Thymus (tissue), 11 donors: ENCODE measurements at regions not wholly inside any gene's neighbourhood (a gene's known extent, or its start where the extent isn't known, plus 50 kb on each side); places are given as distances from the start of the nearest gene placed in this dataset.
A peak's percentile ranks its signal among the peaks of the same experiment; 100 is the strongest.

Experiments
- DNase-seq, 9 donors: peaks; one replicate each; pipeline ENCODE4 v3.0.0-alpha.2; 2013; ENCODE audit warnings: low spot score in 9 of 9, low read depth in 6 of 9, missing footprints in 1 of 9
- H3K27ac ChIP-seq, 2 donors: one replicate each; pipeline ENCODE4 v1.5.1; 2013; ENCODE audit warnings: control low read depth in 1 of 2, low read depth in 1 of 2, low read length in 1 of 2, mild to moderate bottlenecking in 1 of 2, moderate library complexity in 1 of 2
- H3K27me3 ChIP-seq, 2 donors: one replicate each; pipeline ENCODE4 v1.5.1; 2013; ENCODE audit warnings: low read length in 1 of 2; ENCODE audit not compliant: control insufficient read depth in 2 of 2, insufficient read depth in 1 of 2
- H3K36me3 ChIP-seq, 2 donors: one replicate each; pipeline ENCODE4 v1.5.1; 2013; ENCODE audit warnings: low read length in 1 of 2, mild to moderate bottlenecking in 1 of 2, moderate library complexity in 1 of 2; ENCODE audit not compliant: control insufficient read depth in 2 of 2, insufficient read depth in 2 of 2
- H3K4me1 ChIP-seq, 2 donors: one replicate each; pipeline ENCODE4 v1.5.1; 2013; ENCODE audit warnings: low read length in 2 of 2; ENCODE audit not compliant: control insufficient read depth in 2 of 2, insufficient read depth in 2 of 2
- H3K4me3 ChIP-seq, 2 donors: one replicate each; pipeline ENCODE4 v1.5.1; 2013; ENCODE audit warnings: low read length in 2 of 2, control low read depth in 1 of 2, mild to moderate bottlenecking in 1 of 2
- H3K9me3 ChIP-seq, 2 donors: one replicate each; pipeline ENCODE4 v1.5.1; 2013; ENCODE audit warnings: low read length in 1 of 2, mild to moderate bottlenecking in 1 of 2; ENCODE audit not compliant: control insufficient read depth in 2 of 2, insufficient read depth in 1 of 2
- WGBS: extraction: QIAGEN DNeasy Blood & Tissue Kit; methylation state at CpG from one replicate; pipeline ENCODE4 v1.1.7; 2013; 5-methylcytosine and 5-hydroxymethylcytosine counted together
- donor health status: healthy.

GRCh38 chr11:70747921-70748320 is 349.6 kb downstream of the CTTN start:
- H3K9me3 ChIP-seq, result peaks cover 2 to 17% of the 10 kb centered on the region in 2 donors
- whole genome bisulfite sequencing, result 83% methylated on average over 5 of the region's 5 CpGs
- no peak for DNase-seq

GRCh38 chr11:70751142-70751734 is 352.9 kb downstream of the CTTN start:
- H3K27ac ChIP-seq, result no peak overlapping the region
- no peak for DNase-seq
- no peaks in the 10 kb centered on the region for H3K36me3 ChIP-seq
- H3K9me3 ChIP-seq, result peaks cover 2 to 17% of the 10 kb centered on the region in 2 donors
- H3K27me3 ChIP-seq, result peaks cover 0 to 7% of the 10 kb centered on the region in 2 donors
- no peak overlapping the region for H3K4me3 ChIP-seq
- H3K4me1 ChIP-seq, result no peaks in the 10 kb centered on the region
- 88% methylated on average over 4 of the region's 4 CpGs for WGBS

More at GRCh38 chr11:70747921-70748320, 349.6 kb downstream of the CTTN start:
- H3K4me1 ChIP-seq, result no peaks in the 10 kb centered on the region
- H3K4me3 ChIP-seq, result no peak overlapping the region
- no peak overlapping the region for H3K27ac ChIP-seq
- peaks cover 0 to 2% of the 10 kb centered on the region in 2 donors for H3K27me3 ChIP-seq
- no peaks in the 10 kb centered on the region for H3K36me3 ChIP-seq

GRCh38 chr11:70755410-70756158 is 357.3 kb downstream of the CTTN start:
- Histone ChIP-seq H3K9me3 (peaks cover 0 to under 1% of the 10 kb centered on the region in 2 donors), H3K27me3 (peaks cover 0 to 9% of the 10 kb centered on the region in 2 donors), H3K4me3 (no peak overlapping the region), H3K4me1 (no peaks in the 10 kb centered on the region), H3K36me3 (no peaks in the 10 kb centered on the region), H3K27ac (no peak overlapping the region)
- DNase-seq, result peak in 6 of 9 donors; percentile 6 to 42 (median 24)
- WGBS, result 22% methylated on average over 37 of the region's 37 CpGs

DNA sequence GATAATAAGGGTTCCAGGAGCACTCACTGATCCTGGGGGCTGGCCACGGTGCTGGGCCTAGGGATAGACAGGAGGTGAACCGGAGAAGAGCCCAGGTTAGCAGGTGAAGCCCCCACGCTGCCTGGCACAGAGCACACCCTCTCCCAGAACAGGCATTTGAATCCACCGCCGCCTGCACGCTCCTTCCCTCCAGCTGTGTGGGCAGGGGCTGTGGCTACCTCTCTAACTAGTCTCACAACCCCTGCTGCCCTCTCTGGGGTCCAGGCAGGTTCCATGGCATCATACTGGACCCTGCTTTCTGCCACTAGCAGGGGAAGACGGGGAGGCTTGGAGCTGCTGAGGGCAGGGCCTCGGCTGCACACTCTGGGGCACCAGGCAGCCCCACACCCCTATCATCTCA is 358.0 kb downstream of the CTTN start:
- Histone ChIP-seq H3K4me1 (no peaks in the 10 kb centered on the region), H3K27ac (no peak overlapping the region), H3K4me3 (no peak overlapping the region), H3K9me3 (no peaks in the 10 kb centered on the region), H3K27me3 (peaks cover 0 to 9% of the 10 kb centered on the region in 2 donors), H3K36me3 (no peaks in the 10 kb centered on the region)
- DNase-seq, result no peak
- 92% methylated on average over 8 of the region's 8 CpGs for WGBS

GRCh38 chr11:70756756-70757155 is 358.4 kb downstream of the CTTN start:
- no peak for DNase-seq

GRCh38 chr11:70757241-70757640 is 358.9 kb downstream of the CTTN start:
- no peaks in the 10 kb centered on the region for H3K36me3 ChIP-seq
- no peak overlapping the region for H3K27ac ChIP-seq
- peaks cover 0 to 9% of the 10 kb centered on the region in 2 donors for H3K27me3 ChIP-seq
- WGBS, result 93% methylated on average over 8 of the region's 8 CpGs
- no peaks in the 10 kb centered on the region for H3K4me1 ChIP-seq
- H3K4me3 ChIP-seq, result no peak overlapping the region
- no peaks in the 10 kb centered on the region for H3K9me3 ChIP-seq
- no peak for DNase-seq

More at GRCh38 chr11:70756756-70757155, 358.4 kb downstream of the CTTN start:
- no peak overlapping the region for H3K27ac ChIP-seq
- no peaks in the 10 kb centered on the region for H3K4me1 ChIP-seq
- H3K36me3 ChIP-seq, result no peaks in the 10 kb centered on the region
- WGBS, result 93% methylated on average over 7 of the region's 7 CpGs
- H3K27me3 ChIP-seq, result peaks cover 0 to 9% of the 10 kb centered on the region in 2 donors
- H3K9me3 ChIP-seq, result no peaks in the 10 kb centered on the region
- H3K4me3 ChIP-seq, result no peak overlapping the region

DNA sequence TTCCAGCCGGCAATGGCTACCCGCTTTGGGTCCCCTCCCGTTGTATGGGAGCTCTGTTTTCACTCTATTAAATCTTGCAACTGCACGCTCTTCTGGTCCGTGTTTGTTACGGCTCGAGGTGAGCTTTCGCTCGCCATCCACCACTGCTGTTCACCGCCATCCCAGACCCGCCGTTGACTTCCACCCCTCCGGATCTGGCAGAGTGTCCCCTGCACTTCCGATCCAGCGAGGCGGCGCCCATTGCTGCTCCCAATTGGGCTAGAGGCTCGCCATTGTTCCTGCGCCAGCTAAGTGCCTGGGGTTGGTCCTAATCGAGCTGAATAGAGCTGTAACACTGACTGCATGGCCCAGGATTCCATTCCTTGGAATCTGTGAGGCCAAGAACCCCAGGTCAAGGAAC is 359.9 kb downstream of the CTTN start:
- WGBS, result 94% methylated on average over 20 of the region's 20 CpGs
- no peak for DNase-seq

GRCh38 chr11:70759846-70760245 is 361.5 kb downstream of the CTTN start:
- 94% methylated on average over 8 of the region's 8 CpGs for WGBS
- Histone ChIP-seq H3K27me3 (peaks cover 0 to 9% of the 10 kb centered on the region in 2 donors), H3K9me3 (no peaks in the 10 kb centered on the region), H3K27ac (no peak overlapping the region), H3K4me1 (no peaks in the 10 kb centered on the region), H3K4me3 (no peak overlapping the region), H3K36me3 (no peaks in the 10 kb centered on the region)
- DNase-seq, result no peak

More for the DNA sequence above, 359.9 kb downstream of the CTTN start:
- no peak overlapping the region for H3K27ac ChIP-seq
- no peaks in the 10 kb centered on the region for H3K9me3 ChIP-seq
- no peaks in the 10 kb centered on the region for H3K4me1 ChIP-seq
- no peaks in the 10 kb centered on the region for H3K36me3 ChIP-seq
- H3K4me3 ChIP-seq, result no peak overlapping the region
- peaks cover 0 to 9% of the 10 kb centered on the region in 2 donors for H3K27me3 ChIP-seq

DNA sequence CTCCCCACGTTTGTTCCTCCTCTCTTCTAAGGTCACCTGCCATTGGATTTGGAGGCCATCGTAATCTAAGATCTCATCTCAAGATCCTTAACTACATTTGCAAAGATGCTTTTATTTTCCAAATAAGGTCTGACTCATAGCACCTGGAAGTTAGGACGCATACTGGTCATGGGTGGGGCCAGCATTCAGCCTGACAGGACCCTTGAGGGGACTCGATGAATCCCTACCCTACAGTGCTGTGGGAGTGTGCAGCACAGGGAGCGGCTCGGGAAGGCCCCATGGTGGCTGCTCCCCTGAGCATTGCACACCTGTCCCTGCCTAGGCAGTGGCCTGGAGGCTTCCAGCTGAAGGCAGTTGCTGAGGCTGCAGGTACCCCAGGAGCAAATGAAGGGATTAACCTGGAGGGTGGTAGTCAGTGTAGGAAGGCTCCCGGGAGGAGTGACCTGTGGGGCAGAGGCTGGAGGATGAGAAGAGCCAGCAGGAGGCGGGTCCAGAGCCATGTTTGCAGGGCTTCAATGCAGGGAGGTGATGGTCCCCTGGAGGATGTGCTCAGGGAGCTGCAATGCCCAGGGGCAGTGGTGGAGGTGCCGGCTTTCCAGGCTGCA is 362.2 kb downstream of the CTTN start:
- Histone ChIP-seq H3K4me3 (no peak overlapping the region), H3K36me3 (no peaks in the 10 kb centered on the region), H3K9me3 (no peaks in the 10 kb centered on the region), H3K27ac (no peak overlapping the region), H3K27me3 (peaks cover 0 to 9% of the 10 kb centered on the region in 2 donors), H3K4me1 (no peaks in the 10 kb centered on the region)
- no peak for DNase-seq
- 92% methylated on average over 9 of the region's 9 CpGs for WGBS
